Activated T-cell treated with anti-CD3 and anti-CD28 coated beads, Interleukin-2, amount 50 U/mL, for 72 hours (primary cell): ENCODE measurements at regions not wholly inside any gene's neighbourhood (a gene's known extent, or its start where the extent isn't known, plus 50 kb on each side); places are given as distances from the start of the nearest gene placed in this dataset.

Experiments used
- ATAC-seq, 2 donors: fragments of 150-1000 bp; cut with Tn5 transposase; replicated peaks in 1 of 2; 2 replicates each; pipeline ENCODE4 v1.10.0; 2021; ENCODE audit warnings: moderate library complexity in 2 of 2, mild to moderate bottlenecking in 1 of 2
- DNase-seq, 2 donors: peaks; one replicate each; pipeline ENCODE4 v3.0.0; 2021 to 2022; ENCODE audit warnings: mixed read lengths in 1 of 2
- H3K27ac Mint-ChIP-seq: one replicate; pipeline ENCODE4 v1.8.0; 2022; ENCODE audit warnings: mild to moderate bottlenecking, moderate library complexity, mixed read lengths
- H3K27me3 Mint-ChIP-seq: one replicate; pipeline ENCODE4 v1.8.0; 2022; ENCODE audit warnings: low read depth, mixed read lengths
- H3K36me3 Mint-ChIP-seq, 2 donors: one replicate each; pipeline ENCODE4 v1.8.0; 2022; ENCODE audit warnings: mixed read lengths in 2 of 2, mild to moderate bottlenecking in 1 of 2; ENCODE audit not compliant: insufficient read depth in 2 of 2
- H3K4me1 Mint-ChIP-seq: one replicate; pipeline ENCODE4 v1.8.0; 2022; ENCODE audit warnings: low read depth, mixed read lengths
- H3K4me3 Mint-ChIP-seq, 2 donors: one replicate each; pipeline ENCODE4 v1.8.0; 2022; ENCODE audit warnings: mild to moderate bottlenecking in 2 of 2, mixed read lengths in 2 of 2, moderate library complexity in 2 of 2
- H3K9me3 Mint-ChIP-seq, 2 donors: one replicate each; pipeline ENCODE4 v1.8.0; 2022; ENCODE audit warnings: mixed read lengths in 2 of 2

DNA sequence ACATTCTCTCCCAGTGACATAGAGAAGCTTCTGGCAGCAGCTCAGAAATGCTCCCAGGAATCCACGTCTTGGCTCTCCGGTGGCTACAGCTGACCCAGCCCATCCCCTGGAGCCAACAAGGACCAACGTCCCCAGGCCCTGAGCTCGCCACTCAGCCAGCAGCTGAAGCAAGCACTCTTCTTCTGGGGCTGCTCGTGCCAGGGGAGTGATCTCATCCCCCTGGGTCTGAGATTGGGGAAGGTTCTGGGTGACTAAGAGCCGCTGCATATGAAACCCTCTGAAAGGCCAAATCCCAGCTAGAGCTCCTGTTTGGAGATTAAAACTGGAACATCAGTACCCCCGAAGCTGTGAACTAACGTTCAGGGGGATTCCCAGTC, 487.9 kb downstream of the NPHP4 start:
- H3K27ac Mint-ChIP-seq = no peak overlapping the region
- no peaks in the 10 kb centered on the region for H3K4me1 Mint-ChIP-seq
- ATAC-seq = no peak
- H3K27me3 Mint-ChIP-seq = no peaks in the 10 kb centered on the region
- H3K36me3 Mint-ChIP-seq = no peaks in the 10 kb centered on the region
- no peak for DNase-seq
- no peak overlapping the region for H3K4me3 Mint-ChIP-seq
- H3K9me3 Mint-ChIP-seq = no peaks in the 10 kb centered on the region

DNA sequence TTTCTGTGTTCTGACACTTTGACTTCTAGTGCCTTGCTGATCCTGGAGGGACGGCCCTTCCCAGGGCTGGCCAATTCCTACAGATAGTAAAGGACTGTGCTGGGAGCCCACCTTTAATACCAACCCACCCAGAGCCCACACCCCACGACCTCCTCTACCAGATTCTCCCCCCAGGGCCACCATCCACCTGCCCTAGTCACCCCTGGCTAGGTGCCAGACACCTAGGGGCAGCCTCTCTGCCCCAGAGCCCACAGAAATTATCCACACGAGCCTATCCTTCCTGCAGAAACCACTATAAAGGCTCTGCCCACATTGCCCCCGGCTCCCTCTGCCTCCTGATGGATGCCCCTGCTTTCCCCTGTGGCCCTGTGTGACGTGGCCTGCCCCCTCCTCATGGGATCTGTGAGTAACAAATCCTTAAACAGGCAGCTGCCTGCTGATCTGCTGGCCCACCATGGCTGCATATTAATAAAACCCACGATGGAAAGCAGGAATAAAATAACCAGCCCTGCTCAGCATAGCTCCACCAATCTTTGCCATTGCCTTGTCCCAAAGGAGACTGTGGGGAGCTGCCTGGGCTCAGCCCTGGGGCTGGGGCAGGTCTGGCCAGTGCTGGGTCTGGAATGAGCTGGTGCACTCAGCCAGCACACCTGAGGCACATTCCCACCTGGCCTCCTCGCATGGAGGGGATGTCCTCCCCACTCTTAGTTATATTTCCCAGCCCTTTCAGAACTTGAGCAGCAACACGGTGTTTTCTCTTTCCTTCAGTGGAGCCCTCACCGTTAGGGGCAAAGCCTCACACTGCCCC, 488.5 kb downstream of the NPHP4 start:
- DNase-seq (no peak), ATAC-seq (no peak)
- H3K4me1 Mint-ChIP-seq = no peaks in the 10 kb centered on the region
- H3K27me3 Mint-ChIP-seq = no peaks in the 10 kb centered on the region
- no peak overlapping the region for H3K27ac Mint-ChIP-seq
- H3K36me3 Mint-ChIP-seq = no peaks in the 10 kb centered on the region
- no peaks in the 10 kb centered on the region for H3K9me3 Mint-ChIP-seq
- no peak overlapping the region for H3K4me3 Mint-ChIP-seq

DNA sequence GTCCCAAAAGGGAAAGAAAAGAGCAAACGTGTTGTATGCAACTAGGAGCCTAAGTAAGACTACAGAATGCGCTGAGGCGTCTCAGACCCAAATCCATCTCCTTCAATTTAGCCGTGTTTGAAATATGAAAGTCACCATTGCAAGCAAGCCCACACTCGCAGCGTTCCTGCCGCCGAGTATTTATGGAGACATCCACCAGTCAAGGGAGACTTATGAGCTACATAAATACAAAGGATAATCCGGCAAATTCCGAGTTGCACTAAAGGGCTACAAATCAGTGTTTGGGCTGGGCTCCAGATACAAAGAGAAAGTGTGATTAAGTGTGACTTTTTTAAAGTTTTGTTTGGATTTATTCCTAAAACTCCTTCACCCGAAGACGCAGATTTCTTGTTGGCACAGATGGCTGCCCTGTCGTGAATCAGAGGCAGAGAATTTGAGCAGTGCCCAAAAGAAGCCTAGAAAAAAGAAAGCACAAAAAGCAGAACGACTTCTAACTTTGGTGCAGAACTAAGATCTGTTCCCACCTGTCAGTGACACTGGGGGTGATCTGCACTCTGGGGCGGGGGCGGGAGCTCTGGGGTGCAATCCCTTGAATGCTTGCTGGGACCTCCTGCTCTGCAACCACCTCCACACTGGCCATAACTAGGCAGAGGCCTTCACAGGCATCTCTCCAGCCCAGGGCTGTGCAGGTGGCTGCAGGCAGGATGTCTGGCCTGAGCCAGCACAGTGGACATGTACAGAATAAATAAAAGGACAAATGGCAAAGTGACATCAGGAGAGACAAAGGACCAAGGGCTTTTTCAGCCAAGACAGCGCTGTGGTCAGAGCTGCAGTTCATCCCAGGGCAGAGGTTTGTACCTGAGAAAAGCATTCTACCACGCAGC, 489.7 kb downstream of the NPHP4 start:
- H3K36me3 Mint-ChIP-seq = no peaks in the 10 kb centered on the region
- no peaks in the 10 kb centered on the region for H3K27me3 Mint-ChIP-seq
- H3K4me3 Mint-ChIP-seq = no peak overlapping the region
- no peaks in the 10 kb centered on the region for H3K9me3 Mint-ChIP-seq
- ATAC-seq (no peak), DNase-seq (no peak)
- no peak overlapping the region for H3K27ac Mint-ChIP-seq
- no peaks in the 10 kb centered on the region for H3K4me1 Mint-ChIP-seq

DNA sequence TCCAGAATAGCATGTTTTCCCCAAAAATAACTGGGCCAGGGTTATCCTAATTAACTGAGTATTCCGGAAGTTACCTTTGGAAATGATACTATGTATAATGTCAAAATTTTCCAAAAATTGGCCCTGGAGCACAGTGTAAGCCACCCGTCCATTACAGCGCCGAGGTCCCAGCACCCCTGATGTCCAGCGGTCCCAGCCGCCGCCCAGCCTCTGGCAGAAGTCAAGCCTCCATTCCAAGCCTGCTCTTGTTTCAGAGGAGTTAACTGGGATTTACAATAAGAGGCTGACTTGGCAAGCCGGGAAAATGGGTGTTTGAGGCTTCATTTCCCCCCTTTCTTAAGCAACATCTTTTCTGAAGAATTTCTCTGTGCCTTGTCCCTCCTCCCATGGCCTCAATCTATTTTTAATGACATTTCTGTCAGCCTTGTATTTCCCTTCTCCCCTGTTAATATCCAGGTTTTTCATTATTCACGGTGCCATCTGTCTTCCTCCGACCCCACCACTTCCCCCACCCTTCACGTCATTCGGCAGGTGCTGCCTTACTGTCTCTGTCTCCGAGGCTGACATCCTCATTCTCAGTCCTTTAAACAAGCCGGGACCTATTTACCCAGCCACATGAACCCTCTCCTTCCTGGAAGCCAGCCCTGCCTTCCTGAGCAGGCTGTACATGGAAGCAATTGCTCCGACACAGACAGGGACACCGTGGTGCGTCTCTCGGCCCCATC, 490.9 kb downstream of the NPHP4 start:
- no peak overlapping the region for H3K4me3 Mint-ChIP-seq
- no peaks in the 10 kb centered on the region for H3K4me1 Mint-ChIP-seq
- peaks cover 0 to 1% of the 10 kb centered on the region in 2 donors for H3K9me3 Mint-ChIP-seq
- peaks cover 5% of the 10 kb centered on the region for H3K27me3 Mint-ChIP-seq
- H3K27ac Mint-ChIP-seq = no peak overlapping the region
- DNase-seq = no peak
- no peaks in the 10 kb centered on the region for H3K36me3 Mint-ChIP-seq
- ATAC-seq = no peak

DNA sequence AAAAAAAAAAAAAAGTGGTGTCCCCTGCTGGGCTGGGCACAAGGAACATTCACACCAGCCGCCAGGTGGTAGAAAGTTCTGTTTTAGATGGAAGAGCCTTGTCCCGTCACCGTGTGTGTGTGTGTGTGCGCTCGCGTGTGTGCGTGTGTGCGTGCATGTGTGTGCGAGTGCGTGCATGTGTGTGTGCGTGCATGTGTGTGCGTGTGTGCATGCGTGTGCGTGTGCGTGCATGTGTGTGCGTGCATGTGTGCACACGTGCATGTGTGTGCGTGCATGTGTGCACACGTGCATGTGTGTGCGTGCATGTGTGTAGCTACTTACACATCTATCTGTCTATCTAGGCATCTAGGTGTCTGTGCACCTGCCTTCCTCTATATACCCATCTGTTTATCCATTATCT, 491.7 kb downstream of the NPHP4 start:
- Mint-ChIP-seq H3K27ac (no peak overlapping the region), H3K4me3 (no peak overlapping the region), H3K9me3 (peaks cover 0 to 1% of the 10 kb centered on the region in 2 donors), H3K36me3 (no peaks in the 10 kb centered on the region), H3K27me3 (peaks cover 5% of the 10 kb centered on the region), H3K4me1 (no peaks in the 10 kb centered on the region)
- ATAC-seq (no peak), DNase-seq (no peak)

DNA sequence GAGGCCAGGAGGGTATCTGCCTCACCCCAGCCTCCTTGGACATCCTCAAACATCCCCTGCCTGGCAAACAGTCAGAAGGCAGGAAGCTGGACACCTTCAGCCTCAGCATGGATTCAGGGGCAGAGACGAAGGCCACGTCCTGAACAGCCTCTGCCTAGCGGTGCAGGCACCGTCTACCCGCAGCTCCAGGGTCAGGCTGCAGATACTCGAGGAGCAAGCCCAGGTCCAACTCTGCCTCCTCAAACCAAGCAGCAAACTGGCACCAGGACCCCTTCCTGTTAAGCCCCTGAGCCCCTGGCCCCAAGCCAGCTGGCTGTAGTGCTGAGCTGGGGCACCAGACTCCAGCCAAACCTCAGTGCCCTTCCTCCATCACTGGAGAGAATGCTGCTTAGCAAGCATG, 494.7 kb downstream of the NPHP4 start:
- H3K4me3 Mint-ChIP-seq = no peak overlapping the region

DNA sequence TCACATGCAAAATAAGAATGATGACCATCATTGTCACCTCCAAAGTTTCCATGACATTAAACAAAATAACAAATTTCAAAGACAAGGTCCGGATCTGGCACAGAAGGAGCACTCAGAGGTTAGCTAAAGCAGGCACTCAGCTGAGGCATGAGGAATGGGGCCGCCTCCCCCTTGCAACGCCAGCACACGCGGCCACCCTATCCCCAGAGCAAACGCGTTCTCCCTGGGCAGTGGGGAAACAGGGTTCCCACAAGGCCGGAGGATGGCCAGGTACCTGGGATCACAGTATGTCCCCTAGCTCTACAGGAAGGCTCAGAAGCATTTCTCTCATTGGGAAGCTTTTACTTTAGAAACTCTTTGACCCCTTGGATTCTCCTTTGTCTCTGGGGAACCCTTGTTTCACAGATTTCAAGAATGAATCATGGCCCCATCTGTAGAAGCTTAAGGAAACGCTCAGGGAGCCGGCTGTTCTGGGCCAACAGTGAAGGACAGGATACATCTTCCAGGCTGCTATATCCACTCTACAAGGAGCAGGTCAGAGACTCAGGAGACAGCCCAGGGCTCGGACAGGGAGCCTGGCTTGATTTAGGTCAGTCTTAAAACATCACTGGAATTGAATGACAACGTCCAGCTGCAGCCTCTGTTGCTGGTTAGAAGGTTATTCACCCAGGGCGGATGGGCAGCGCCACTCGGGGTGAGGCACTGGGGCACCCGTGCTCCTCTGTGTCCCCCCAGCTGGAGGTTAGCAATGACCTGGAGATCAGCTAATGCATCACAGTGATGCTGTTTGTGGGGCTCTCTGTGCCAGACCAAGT, 496.4 kb downstream of the NPHP4 start:
- Mint-ChIP-seq H3K4me3 (no peak overlapping the region), H3K27me3 (peaks cover 5% of the 10 kb centered on the region), H3K9me3 (peaks cover 0 to 1% of the 10 kb centered on the region in 2 donors), H3K4me1 (peaks cover 7% of the 10 kb centered on the region), H3K36me3 (no peaks in the 10 kb centered on the region), H3K27ac (no peak overlapping the region)
- ATAC-seq = no peak
- DNase-seq = no peak

More for the DNA sequence above, 494.7 kb downstream of the NPHP4 start:
- Mint-ChIP-seq H3K27ac (no peak overlapping the region), H3K36me3 (no peaks in the 10 kb centered on the region), H3K9me3 (peaks cover 0 to 1% of the 10 kb centered on the region in 2 donors), H3K27me3 (peaks cover 5% of the 10 kb centered on the region), H3K4me1 (no peaks in the 10 kb centered on the region)
- ATAC-seq (no peak), DNase-seq (no peak)

DNA sequence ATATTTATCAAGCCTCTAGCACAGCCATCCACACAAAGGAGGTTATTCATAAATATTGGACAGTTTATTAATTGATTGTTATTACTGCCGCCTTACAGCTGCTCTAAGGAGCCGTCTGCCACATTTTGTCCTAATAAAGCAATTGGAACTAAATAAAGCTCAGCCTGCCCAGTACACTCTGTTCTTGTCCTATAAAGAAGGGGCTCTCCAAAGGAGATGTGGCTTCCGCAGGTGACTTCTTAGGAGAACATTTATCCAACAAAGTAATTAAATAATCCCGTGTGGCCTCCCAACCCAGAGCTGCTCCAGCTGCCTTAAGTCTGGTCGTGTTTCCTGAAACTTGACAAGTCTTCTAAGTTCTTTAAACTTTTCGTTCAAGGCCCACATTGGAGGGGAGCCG, 497.7 kb downstream of the NPHP4 start:
- peaks cover 0 to 1% of the 10 kb centered on the region in 2 donors for H3K9me3 Mint-ChIP-seq
- H3K4me1 Mint-ChIP-seq = peaks cover 7% of the 10 kb centered on the region
- H3K4me3 Mint-ChIP-seq = no peak overlapping the region
- no peak for ATAC-seq
- DNase-seq = no peak
- no peak overlapping the region for H3K27ac Mint-ChIP-seq
- H3K27me3 Mint-ChIP-seq = peaks cover 5% of the 10 kb centered on the region
- H3K36me3 Mint-ChIP-seq = no peaks in the 10 kb centered on the region

DNA sequence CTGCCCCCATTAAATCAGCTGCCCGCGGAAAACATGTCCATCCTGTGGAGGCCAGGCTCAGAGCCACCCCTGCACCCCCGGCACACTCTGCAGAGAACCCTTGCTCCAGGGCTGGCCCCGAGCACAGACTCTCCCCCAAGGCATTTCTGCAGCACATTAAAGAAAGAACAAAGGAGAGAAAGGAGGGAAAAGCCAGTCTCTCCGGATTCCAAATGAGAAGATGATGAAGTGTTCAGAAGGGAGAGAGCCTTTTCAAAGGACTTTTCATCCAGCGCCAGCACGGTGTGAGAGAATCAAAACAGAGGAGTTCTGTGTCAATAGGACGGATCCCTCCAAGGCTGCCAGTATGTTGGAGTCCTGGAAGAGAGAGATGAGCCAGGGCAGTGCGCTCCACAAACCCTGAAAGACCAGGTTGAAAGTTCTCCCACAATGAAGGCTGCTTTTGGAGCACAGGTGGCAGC, 498.3 kb downstream of the NPHP4 start:
- DNase-seq = no peak
- no peak for ATAC-seq
- Mint-ChIP-seq H3K27ac (no peak overlapping the region), H3K4me3 (no peak overlapping the region), H3K4me1 (peaks cover 7% of the 10 kb centered on the region), H3K36me3 (no peaks in the 10 kb centered on the region), H3K27me3 (peaks cover 5% of the 10 kb centered on the region), H3K9me3 (peaks cover 0 to 1% of the 10 kb centered on the region in 2 donors)

DNA sequence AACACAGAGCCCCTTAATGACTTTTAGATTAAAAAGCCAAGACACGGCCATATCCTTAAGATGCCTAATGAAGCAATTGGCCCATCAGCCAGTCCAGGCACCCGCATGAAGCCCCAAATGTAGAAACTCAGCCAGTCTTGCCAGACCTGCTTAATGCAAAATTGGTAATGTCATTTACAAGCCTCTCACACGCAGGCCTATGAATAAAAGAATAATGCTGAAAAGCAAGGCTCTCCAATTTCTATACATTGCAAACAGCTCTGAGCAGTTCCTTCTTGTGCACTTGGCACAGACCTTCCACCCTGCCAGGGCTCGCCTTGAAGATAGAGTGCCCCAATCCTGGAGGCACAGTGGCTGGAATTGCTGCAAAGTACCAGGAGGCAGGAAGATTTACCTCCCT, 498.9 kb downstream of the NPHP4 start:
- H3K4me3 Mint-ChIP-seq = no peak overlapping the region
- DNase-seq (no peak), ATAC-seq (no peak)
- H3K9me3 Mint-ChIP-seq = peaks cover 0 to 1% of the 10 kb centered on the region in 2 donors
- peaks cover 5% of the 10 kb centered on the region for H3K27me3 Mint-ChIP-seq
- peaks cover 7% of the 10 kb centered on the region for H3K4me1 Mint-ChIP-seq
- no peaks in the 10 kb centered on the region for H3K36me3 Mint-ChIP-seq
- H3K27ac Mint-ChIP-seq = no peak overlapping the region

DNA sequence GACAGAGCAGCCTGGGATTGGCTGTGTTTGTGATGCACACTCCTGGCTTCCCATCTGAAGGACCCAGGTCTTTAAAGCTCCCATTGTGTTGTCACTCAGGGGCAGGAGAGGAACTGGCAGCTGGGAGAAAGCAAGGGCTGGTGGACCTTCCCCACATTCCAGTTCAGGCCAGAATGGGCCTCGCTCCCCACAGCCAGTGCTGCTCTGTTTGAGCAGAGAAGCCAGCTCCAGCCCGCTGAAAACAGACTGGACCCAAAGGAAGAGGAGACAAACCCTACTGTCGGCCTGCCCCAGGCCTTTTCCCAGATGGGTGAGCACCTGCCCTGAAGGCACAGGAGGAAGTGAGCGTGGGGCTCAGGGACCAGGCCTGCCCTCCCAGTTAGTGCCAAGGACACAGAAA, 499.4 kb downstream of the NPHP4 start:
- Mint-ChIP-seq H3K27ac (no peak overlapping the region), H3K9me3 (peaks cover 0 to 1% of the 10 kb centered on the region in 2 donors), H3K4me1 (peaks cover 7% of the 10 kb centered on the region), H3K27me3 (peaks cover 5% of the 10 kb centered on the region), H3K4me3 (no peak overlapping the region), H3K36me3 (no peaks in the 10 kb centered on the region)
- DNase-seq (no peak), ATAC-seq (no peak)

DNA sequence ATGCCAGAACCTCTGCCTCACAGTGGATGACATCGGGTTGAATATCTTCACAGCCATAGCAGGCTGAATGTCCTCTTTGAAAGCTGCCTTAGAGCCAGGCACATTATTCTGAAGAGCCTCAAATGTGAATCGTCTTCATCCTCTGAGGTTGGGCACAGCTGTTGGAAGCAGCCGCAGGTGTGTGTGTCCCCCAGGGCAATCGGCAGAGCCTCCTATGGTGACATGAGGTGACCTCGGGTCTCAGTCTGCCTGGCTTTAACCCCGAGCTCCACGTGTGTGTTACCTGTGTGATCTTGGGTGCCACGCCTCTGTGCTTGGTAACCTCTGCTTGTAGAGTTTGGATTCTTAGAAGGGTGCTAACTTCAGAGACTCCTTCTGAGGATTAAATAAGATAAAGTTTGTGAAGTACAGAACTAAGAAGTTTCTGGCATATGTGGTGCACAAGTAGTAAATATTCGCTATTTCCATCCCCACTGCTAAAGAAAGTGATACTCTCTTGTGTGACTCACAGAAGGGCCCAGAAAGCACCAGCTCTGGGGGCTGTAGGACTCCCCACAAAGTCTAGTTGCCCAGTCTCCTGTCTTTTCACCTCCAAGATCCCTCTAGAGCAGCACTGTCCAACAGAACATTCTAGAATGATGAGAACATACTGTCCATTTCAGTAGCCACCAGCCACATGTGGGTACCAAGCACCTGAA, 500.9 kb downstream of the NPHP4 start:
- no peaks in the 10 kb centered on the region for H3K9me3 Mint-ChIP-seq
- no peaks in the 10 kb centered on the region for H3K36me3 Mint-ChIP-seq
- H3K4me1 Mint-ChIP-seq = peaks cover 7% of the 10 kb centered on the region
- H3K27me3 Mint-ChIP-seq = no peaks in the 10 kb centered on the region
- H3K27ac Mint-ChIP-seq = no peak overlapping the region
- H3K4me3 Mint-ChIP-seq = no peak overlapping the region
- no peak for ATAC-seq
- no peak for DNase-seq
